GM19438 (cell line): ENCODE measurements at regions not wholly inside any gene's neighbourhood (a gene's known extent, or its start where the extent isn't known, plus 50 kb on each side); places are given as distances from the start of the nearest gene placed in this dataset.
A peak's percentile ranks its signal among the peaks of the same experiment; 100 is the strongest.

Experiments used
- ATAC-seq: cut with Tn5 transposase; IDR thresholded peaks from one replicate; pipeline ENCODE4 v1.9.1; 2021; ENCODE audit warnings: low read depth; ENCODE audit not compliant: unreplicated experiment

DNA sequence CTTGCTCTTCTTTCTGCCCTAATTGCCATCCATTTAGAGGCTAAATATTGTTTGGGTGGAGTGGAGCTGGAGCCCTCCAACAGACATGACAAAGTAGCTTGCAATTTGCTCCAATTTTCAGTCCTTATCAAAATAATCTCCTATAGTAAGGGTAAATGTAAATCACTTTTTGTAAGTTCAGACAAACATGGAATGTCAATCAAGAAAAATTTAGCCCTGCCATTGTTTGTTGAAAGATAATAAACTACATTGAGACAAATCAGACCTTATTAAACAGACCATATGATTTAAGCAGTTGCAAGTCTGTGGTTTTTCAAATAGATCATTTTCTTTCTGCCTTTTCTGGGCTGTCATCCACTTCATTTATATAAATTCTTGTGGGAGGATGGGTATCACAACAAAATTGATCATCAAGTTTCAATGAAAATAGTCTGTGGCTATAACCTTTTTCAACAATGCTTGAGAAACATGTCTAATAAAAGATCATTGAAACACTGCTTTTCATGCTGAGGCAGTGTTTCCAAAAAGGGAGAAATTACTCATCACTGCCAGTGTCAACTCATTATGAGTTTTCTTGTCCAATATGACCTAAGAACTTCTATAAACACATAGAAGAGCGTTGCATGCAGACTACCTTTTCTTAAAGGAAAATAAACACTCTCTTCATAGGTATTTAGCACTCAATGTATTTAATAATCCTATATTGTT, 1152.0 kb upstream of the B3GALT2 start:
- no peak for ATAC-seq

DNA sequence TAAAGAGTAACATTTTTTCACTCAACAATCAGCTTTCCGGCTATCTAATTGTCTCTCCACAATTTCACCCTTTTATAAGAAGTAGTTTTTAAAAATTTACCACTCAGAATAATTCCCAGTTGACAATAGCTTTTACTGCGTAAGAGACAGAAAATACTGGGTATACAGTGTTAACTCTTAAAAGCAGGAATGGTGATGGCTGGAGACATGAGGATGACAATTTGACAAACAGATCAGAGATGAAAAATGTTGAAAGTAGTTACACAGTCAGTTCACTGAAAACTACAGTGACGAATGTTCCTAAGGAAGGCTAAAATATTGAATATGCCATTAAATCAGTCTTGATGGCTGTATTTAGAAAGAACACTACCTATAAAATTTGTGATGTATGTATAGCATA, 1146.8 kb upstream of the B3GALT2 start:
- ATAC-seq: no peak

DNA sequence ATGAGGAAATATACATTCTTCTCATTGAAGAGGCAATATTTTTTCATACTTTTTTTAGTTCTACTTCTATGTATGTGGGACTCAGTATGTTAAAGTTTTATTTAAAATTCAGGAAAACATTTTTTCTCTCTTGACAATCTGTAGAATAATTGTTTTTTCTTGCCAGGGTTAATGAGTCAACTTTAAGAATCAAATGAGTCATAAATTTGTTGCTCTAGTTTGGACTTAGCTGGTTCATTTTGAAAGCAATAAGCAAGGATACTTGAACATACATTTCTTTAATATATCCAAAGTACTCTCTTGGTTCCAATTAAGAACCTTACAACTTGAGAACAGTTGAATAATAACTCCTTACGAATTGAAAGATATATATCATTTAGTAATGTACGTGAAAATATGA, 1145.3 kb upstream of the B3GALT2 start:
- ATAC-seq: no peak

DNA sequence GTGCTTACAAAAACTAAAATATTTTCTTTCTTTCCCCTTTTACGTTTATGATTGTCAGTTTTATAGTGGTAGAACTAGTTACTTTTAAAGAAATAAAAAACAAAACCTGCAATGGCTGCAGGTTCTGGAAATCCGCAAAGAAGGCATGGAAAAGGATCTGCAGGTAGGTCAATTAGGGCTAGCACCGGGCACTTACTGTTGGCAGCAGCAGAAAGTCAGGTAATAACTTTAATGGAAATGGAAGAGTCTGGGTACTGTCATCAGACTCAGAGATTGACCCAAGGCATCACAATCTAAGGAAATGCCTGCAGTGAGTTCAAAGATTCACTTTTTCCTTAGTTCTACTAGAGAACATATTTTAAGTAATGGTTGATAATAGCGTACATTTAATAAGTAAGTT, 1136.3 kb upstream of the B3GALT2 start:
- ATAC-seq: no peak

DNA sequence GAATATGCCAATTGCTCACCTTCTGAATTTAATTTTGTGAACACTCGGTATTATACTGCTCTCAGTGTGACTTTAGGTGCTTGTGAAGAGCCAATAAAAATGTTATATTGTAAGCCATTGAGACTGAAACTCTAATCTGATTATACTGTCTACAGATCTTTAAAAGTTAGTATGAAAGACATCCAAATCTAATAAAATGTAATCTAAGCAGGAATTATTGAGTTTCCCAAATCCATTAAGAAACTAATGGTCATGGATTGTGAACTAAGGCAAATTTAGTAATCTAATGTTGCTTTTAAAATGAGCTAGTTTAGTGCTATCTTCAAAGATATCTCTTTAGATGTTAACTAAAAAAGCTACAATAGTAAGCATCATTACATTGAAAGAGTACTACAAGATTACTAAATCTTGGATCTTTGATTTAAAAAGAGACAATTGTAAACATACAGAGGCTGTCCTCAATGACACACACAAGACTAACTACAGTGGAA, 1132.4 kb upstream of the B3GALT2 start:
- no peak for ATAC-seq

DNA sequence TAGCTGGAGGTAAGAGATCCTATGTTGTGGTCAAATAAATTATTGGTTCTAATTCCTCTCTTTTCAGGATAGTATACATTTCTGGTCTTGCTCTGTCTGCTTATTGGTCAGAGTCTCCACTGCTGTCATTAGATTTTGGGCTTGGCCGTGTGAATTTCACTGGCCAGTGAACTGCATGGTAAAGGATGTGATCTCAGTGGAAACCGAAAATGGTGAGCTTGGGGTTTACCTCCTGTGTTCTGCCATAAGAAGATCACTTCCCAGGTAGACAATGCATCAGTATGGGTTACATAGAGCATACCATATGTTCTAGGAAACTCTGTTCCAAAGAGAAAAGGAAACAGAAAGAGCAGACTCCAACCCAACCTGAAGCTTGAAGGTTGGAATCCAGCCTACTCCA, 1123.3 kb upstream of the B3GALT2 start:
- no peak for ATAC-seq

DNA sequence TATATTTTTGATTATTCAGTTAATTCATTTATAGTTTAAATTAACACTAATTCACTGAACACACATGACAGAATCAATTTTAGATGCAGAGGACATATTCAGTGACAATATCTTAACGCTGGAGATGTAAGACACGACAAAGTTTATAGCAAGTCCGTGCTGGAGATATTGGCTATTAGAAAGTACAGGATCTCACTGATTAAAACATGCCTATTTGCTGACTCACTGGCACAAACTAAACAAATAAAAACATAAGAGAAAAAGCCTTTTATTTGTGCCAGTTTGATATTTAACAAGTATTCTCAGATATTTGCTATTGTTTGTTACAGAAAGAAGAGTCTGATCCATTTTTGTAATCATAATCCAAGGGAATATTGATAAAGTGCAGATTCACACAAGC, 1122.9 kb upstream of the B3GALT2 start:
- no peak for ATAC-seq

DNA sequence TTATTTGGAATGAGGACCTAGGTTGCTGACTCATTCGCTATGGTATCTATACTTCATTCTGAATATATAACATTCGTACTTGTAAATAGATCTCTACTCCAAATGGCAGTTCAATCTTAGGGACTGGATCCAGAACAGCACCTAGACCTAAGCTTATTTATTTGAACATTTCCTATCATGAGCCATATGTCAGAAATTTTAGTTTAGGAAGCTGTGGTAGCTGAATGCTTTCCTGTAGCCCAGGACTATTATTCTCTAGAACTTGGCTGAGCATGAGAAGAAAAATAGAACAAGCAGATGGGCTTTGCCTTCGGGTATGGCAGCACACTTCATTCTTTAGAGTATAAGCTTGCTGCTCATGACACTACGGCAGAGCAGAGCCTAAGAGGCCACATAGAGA, 1114.4 kb upstream of the B3GALT2 start:
- no peak for ATAC-seq

DNA sequence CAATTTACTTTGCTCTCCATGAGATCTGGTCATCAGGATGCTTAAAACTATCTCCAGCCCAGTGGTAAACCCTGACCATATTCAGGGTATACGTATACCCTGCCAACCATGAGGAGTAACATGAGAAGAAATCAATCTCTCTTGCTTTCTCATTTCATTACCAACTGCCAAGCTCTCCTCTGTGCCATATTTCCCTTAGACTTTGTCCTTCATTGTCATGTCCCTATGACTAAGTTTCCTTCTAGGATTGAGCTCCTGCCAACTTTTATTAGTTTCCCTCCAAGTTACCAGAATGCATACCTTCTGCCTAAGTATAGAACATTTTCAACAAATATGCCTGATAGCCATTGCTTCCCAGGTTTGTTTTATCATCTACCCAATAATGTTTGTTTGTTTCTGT, 1113.9 kb upstream of the B3GALT2 start:
- no peak for ATAC-seq

DNA sequence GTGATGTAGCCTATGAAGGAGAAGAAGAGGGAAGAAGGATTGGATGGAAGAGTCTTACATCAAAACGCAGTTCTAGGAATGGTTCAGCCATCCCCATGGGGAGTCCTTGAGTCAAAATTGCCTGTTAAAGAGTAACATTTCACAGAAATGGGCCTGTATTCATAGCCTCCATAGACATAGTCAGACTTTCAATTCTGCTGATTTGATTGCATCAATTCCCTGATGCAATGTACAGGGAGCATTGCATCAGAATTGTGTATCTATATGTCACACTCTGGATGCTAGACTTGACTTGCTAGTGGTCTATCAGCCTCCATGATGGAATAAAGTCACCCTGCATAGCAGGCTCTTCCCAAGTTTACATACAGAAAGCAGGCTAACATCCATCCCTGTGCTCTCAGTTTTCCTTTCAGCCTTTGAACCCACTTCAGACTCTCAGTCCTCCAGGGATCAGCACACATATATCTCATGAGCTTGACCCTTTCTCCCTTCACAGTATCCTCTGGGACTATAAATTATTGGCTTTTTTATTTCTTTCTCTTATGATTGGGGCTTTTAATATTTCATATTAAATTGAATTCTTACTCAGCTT, 1111.7 kb upstream of the B3GALT2 start:
- no peak for ATAC-seq

DNA sequence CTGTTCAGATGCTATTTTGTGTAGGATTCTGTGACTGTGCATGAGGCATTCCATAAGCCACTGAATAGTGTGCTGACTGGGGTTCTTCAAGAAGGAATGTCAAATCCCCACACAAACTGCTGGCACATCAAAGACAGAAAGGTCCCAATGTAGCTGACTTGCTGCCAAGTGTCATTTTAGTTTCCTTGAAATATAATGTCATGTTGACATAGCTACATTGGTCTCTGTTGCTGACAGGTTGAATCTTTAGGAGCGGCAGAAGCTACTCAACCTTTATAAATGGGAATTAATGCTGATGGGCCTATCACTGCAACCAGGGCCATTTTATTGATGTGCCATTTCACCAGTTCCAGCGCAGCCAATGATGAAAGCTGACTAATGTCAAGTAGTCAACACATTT, 1110.7 kb upstream of the B3GALT2 start:
- ATAC-seq: no peak

DNA sequence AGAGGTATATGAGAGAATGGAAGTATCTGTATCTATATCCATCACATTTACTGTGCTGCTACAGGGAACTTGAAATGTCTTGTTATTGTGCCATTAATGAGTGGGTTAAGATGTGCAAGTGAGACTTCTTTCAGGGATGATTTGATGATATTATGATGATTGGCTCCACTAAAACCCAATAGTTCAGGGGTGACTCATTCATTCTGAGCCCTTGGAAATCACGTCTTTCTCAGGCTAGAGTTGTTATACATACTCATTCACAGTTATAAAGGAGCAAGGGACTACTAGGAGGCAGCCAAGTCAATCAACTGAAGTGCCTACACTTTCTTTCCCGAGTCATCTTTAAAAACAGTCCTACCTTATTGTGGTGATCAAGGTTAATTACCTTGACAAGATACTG, 1109.8 kb upstream of the B3GALT2 start:
- ATAC-seq: no peak

DNA sequence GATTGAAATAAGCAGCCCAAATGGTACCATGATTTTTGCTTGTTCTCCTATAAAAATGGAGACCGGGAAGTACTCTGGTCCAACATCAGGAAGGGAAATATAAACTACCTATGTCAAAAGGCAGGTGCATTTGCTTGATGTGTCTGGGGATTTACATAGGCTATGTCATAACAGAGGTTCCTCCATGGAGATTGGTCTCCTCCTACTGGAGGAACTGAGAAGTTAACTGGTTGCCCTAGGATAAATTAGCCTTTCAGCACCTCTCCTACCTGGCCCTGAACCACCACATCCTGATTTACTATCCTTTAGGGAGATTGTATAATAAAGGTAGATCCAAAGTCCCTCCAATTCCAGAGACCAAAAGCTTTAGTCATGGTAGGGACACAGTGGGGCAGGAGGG, 1109.3 kb upstream of the B3GALT2 start:
- ATAC-seq: peak; percentile 81

DNA sequence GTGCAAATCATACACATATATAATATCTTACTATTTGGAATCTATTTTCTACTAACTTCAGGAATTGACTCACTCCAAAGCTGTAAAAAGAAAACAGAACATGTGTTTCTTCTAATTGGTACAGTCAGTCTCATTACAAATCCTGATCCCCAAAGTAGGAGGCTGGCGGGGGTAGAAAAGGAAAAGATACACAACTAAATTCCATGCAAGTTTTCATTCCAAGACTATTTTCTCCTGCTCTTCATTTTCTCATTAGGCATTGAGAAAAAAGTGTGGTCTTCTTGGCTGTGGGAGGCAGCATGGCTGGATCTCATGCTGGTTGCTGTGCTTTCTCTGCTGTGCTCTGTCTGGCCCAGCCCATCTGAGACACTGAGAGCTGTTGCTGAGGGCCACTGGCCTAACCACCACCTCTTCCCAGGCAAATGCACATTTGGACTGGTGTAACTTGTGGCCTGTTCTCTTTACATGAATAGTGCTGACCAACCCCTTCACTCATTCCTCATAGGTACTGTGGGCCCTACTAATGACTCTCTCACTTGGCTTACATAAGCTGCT, 1107.5 kb upstream of the B3GALT2 start:
- ATAC-seq: no peak

DNA sequence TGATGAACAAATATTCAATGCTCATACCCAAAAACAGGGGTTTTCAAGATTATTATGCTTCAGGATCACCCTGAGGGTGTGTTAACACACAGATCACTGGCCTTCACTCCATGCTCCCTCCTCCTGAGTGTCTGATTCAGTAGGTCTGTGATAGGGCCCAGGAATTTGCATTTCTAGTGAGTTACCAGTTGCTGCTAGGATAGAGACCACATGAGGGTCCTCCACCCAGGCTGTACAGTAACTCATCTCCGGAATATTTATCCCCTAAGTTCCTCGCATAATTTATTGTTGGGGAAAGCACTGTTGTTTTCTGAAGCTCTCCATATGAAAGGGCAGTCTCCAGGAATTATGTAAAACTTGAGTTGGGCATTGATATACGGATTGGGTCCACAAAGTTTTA, 1106.6 kb upstream of the B3GALT2 start:
- ATAC-seq: no peak

DNA sequence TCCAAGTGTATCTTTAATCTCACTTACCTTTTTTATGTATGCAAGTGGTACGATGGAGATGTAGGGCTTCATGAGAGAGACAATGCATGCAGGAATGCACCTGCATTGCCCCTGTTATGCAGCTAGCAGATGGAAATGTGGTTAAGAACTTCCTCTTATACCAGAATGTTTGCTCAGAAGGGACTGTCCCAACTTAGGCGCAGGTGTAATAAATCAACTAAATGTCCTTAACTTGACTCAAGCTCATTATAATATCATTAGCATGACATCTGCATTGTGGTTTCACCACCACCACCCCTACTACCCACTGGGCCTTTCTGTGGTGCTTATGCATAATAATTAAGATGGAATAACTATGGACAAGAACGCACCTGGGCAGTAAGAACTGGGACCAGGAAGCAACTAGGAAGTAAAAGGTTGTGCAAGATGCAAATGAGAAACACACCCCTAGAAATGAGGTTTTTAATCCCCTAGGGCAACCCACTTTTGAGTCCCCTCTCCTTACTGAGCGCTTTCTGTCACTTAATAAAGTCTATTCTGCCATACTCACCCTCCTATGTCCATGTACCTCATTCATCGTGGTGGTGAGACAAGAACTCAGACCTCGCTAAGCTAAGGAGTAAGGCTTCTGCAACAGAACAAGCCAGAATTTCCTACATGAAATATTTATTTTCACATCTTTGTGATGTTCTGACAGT, 1103.3 kb upstream of the B3GALT2 start:
- ATAC-seq: peak; percentile 90

DNA sequence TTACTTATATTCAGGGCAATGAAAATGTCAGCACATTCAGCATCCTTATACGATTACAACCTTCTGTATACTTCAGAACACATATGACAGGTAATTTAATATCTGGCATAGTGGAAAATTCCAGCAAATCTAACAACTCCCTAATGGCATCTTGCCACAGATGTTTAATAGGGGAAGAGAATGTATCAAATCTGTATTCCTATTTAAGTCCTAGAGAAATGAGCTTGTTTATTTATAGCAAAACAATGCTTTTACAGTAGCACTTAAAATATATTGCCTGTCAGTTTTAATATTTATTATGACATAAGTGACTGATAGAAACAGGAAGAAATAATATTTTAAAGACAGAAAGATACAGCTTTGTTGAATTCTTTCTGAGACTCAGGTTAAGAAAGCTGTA, 1101.8 kb upstream of the B3GALT2 start:
- no peak for ATAC-seq

DNA sequence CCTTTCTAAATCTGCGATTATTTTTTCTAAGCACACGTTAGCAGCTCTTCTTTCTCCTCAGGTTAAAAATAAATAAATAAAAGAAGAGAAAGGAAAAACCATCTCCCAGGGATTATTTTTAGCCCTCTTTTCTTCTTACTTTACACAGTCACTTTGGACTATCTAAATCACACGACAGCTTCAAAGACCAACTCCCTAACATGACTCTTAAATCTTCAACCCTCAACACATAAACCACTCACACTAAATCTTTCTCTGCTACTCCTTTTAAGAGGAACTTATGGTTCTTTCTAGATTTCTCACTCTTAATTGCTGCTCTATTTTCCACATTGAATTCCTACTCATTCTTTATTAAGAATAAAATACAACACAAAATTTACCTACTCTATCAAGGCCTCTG, 1095.0 kb upstream of the B3GALT2 start:
- ATAC-seq: no peak

DNA sequence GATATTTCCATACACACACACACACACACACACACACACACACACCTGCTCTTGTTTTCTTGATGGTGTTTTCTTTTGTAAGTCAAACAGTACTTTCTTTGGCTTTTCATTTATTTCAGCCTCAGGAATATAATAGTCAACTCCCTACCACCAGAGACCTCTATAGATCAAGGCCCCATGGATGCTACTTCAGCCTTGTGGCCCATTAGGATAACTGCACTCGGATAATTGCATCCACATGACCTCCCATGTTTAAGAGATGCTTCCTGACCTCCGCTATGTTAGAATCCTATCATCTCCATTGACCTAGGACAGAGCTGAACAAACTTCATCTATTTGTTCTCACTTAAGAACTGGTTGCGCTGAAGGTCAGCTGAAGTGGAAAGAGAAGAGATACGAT, 1094.0 kb upstream of the B3GALT2 start:
- no peak for ATAC-seq

DNA sequence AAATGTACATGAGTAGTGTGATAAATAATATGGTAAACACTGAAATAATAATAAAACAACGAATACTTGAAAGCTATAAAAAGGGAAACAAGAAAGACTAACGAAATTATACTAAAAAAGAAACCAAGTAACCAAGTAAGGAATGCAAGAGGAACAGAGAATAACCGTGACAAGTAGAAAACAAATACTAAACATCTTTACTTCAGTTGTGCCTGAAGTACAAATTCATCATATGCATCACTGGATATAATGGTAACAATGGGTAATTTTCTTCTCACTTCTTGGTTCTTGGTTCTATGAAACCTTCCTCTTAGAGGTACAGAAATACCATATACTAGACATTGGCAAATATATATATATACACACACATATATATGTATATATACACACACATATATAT, 1093.6 kb upstream of the B3GALT2 start:
- ATAC-seq: peak; percentile 82

DNA sequence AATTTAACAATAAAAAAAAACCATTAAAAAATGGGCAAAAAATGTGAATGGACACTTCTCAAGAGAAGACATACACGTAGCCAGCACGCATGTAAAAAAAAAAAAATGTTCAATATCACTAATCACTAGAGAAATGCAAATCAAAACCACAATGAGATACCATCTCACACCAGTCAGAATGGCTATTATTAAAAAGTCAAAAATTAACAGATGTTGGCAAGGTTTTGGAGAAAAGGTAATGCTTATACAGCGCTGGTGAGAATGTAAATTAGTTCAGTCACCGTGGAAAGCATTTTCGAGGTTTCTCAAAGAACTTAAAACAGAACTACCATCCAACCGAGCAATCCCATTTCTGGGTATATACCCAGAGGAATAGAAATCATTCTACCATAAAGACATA, 1091.5 kb upstream of the B3GALT2 start:
- ATAC-seq: peak; percentile 63

DNA sequence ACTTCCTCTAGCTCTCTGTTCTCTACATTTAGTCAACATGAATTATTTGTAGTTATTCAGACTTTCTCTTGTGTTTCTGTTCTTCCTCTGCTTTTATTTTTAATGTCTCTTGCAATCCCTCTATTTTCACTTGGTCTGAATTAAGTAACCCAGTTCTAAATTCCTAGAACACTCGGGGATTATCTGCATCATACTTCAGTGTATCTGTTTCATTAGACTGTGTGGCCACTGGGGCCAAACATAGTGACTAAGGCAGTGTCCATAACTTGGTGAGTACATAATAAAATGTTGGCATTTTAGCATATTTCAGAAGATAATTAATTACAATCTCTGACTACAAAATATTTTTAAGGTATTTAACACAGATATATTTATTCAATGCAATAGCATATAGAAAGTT, 1087.2 kb upstream of the B3GALT2 start:
- no peak for ATAC-seq
